ENCODE measurements at regions not wholly inside any gene's neighbourhood (a gene's known extent, or its start where the extent isn't known, plus 50 kb on each side); places are given as distances from the start of the nearest gene placed in this dataset.
"Not testable (repeated sequence)": the region's sequence is repeated elsewhere in the genome, so short reads cannot be mapped to it uniquely, and the experiment has no call there.

- no peak for DNase-seq
These were observed 209.3 kb upstream of the POGK start for GRCh38 chr1:166629946-166630345.

DNA sequence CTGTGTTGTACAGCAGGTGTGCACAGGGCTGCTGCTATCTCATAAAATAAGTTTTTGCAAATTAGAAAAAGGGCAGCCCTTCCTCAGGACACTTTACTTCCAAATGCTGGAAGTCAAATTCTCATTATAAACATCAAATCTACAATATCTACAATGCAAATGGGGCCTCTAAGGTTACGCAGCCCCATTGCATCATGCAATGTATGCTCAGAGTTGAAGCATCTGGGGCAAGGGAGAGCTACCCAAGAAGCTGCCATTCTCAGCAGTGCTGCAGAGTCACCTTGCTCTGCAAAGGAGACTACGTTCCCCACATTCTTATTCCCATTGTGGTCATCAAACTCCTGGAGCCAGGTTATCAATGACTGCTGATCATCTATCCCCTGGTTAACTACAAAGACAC is 208.9 kb upstream of the POGK start:
- no peak for DNase-seq

- no peak for DNase-seq
These were observed 201.1 kb upstream of the POGK start for GRCh38 chr1:166638137-166638536.

GRCh38 chr1:166657228-166657627 is 182.0 kb upstream of the POGK start:
- not testable (repeated sequence) for DNase-seq

GRCh38 chr1:166666790-166667189 is 172.5 kb upstream of the POGK start:
- DNase-seq = not testable (repeated sequence)

DNA sequence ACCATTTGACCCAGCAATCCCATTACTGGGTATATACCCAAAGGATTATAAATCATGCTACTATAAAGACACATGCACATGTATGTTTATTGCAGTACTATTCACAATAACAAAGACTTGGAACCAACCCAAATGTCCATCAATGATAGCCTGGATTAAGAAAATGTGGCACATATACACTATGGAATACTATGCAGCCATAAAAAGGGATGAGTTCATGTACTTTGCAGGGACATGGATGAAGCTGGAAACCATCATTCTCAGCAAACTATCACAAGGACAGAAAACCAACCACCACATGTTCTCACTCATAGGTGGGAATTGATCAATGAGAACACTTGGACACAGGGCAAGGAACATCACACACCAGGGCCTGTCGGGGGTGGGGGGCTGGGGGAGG is 171.7 kb upstream of the POGK start:
- DNase-seq = not testable (repeated sequence)

DNA sequence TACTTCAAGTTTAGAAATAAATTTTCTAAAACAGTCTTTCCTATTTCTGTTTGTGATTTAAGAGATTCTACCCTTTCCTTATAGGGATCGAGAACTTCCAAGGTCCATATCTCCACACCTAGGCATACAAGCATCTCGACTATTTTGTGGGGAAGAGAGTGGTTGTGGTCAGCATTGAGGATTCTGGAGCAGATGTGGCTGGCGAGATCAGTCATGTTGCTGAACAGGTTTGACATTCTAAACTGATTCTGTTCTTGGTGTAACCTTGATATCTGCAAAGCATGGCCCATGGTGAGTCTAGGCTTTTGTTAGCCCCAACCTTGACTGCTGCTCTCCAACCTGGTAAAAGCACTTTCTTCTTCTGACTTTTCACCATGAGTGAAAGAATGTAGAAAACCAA is 167.6 kb upstream of the POGK start:
- no peak for DNase-seq

DNA sequence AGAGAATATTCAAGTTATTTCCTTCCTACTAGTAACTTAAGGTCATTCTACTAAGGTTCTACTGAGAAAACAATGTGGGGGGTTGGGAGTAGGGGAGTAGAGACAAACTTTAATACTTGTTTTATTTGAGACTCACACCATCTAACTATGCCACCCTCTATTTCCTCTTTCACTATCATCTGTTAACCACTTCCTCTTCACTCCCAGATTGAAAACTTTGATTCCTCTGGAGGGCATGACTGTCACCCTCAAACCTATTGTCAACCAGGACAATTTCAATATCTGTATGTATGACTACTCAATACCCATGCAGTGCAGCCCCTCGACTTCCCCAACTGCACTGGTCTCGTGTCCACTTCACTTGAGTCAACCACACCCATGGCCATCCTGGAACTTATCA is 165.6 kb upstream of the POGK start:
- DNase-seq = no peak

DNA sequence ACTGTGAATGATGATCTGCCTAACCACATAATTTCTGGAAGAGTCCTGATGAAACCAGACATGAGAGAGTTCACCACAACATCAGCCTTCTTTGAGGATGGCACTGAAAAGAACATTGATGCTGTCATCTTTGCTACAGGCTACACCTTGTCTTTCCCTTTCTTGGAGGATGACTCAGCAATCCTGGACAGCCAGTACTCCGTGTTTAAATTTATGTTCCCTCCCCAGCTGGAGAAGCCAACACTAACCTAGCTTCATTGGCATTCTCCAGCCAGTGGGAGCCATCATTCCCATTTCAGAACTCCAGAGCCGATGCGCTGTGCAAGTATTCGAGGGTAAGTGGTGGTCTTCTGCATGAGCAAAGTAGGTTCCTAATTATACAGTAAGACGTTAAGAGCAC is 164.1 kb upstream of the POGK start:
- DNase-seq = no peak

- no peak for DNase-seq
These were observed 162.3 kb upstream of the POGK start for GRCh38 chr1:166676981-166677380.

DNA sequence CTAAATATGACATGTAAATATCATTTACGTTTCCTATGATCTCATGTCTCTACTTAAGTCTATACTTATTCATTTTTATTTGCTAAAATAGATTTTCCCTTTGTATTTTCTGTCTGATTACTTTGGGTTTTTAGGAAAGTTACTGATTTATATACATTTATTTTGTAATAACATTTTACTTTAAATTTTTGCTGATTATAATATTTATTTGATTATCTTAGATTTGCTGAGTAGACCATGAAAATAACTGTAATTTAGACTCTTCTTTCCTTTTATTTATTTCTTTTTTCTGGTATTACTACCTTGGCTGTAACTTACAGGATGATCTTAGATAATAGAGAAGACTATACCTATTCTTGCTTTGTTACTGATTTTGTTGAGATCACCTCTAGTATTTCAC is 159.9 kb upstream of the POGK start:
- no peak for DNase-seq

DNA sequence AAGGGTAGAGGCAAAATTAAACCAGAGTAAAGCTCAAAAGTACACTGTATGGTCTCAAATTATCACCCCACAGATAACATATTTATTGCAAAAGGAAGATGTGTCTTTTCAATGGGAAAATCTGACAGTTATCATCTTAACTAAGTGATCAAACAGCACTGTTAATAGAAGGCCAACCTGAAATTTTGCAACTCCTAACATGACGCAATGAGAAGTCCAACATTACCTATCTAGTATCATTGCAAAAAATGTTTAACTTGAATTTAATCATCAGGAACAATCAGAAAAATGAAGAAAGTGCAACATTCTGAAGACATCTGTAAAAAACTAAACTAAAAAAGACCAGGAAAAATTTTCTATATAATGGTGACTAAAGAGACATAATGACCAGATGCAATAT is 156.7 kb upstream of the POGK start:
- no peak for DNase-seq

GRCh38 chr1:166684669-166685068 is 154.6 kb upstream of the POGK start:
- DNase-seq = not testable (repeated sequence)

DNA sequence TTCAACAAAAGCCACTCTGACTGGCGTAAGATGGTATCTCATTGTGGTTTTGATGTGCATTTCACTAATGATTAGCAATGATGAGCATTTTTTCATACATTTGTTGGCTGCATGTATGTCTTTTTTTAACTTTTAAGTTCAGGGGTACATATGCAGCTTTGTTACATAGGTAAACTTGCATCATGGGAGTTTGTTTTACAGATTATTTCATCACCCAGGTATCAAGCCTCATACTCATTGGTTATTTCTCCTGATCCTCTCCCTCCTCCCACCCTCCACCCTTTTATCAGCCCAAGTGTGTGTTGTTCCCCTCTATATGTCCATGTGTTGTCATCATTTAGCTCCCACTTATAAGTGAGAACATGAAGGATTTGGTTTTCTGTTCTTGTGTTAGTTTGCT is 154.1 kb upstream of the POGK start:
- no peak for DNase-seq

DNA sequence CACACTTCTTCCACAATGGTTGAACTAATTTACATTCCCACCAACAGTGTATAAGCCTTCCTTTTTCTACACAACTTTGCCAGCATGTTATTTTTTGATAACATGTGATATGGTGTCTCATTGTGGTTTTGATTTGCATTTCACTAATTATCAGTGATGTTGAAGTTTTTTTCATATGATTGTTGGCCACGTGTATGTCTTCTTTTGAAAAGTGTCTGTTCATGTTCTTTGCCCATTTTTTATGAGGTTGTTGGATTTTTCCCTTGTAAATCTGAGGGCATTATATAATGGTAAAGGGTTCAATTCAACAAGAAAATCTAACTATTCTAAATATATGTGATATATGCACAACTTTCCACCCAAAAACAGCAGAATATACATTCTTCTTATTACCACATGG is 153.4 kb upstream of the POGK start:
- DNase-seq = not testable (repeated sequence)

DNA sequence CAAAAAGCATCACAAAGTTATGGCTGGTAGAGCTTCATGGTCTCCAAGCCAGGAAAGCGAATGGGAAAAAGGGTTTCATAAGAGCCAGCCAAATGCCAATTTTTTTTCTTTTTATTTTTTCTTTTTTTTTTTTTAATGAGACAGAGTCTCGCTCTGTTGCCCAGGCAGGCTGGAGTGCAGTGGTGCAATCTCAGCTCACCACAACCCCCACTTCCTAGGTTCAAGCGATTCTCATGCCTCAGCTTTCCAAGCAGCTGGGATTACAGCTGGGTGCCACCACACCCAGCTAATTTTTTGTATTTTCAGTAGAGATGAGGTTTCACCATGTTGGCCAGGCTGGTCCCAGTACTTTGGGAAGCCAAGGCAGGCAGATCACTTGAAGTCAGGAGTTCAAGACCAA is 148.7 kb upstream of the POGK start:
- DNase-seq = not testable (repeated sequence)

DNA sequence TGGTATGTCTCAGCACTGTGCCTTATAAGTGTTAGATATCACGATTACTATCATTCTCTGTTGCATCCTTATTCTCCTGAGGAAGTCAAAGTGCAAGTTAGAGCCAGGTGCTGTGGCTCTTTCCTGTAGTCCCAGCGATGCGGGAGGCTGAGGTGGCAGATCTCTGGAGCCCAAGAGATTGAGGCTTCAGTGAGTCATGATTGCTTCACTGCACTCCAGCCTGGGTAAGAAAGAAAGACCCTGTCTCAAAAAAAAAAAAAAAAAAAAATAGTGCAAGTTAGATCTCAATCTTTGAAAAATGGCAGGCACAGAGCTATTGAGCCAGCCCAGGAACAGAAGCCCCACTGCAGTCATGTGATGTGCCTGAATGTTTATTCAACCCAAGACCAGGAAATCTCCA is 147.8 kb upstream of the POGK start:
- DNase-seq = no peak

DNA sequence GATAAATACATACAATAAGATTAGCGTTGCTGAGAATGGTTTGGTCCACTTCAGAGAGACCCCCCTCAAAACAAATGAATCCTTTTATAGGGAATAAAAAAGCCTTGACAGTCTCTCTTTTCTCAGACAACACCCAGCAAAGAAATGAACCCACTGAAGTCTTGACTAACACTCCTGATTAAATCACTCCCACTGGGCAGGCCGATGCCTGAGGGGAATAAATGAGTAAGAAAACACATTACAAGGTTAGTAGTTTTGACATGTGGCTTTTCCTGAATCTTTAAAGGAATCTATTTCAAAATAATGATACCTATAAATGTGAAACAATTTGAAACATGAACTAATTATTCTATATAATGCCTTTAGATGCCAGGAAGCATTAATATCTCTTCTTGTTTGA is 146.9 kb upstream of the POGK start:
- DNase-seq = no peak

- no peak for DNase-seq
These were observed 146.1 kb upstream of the POGK start for GRCh38 chr1:166693158-166693557.

- DNase-seq = no peak
These were observed 145.5 kb upstream of the POGK start for GRCh38 chr1:166693673-166694297.

GRCh38 chr1:166695115-166695514 is 144.2 kb upstream of the POGK start:
- DNase-seq = no peak

DNA sequence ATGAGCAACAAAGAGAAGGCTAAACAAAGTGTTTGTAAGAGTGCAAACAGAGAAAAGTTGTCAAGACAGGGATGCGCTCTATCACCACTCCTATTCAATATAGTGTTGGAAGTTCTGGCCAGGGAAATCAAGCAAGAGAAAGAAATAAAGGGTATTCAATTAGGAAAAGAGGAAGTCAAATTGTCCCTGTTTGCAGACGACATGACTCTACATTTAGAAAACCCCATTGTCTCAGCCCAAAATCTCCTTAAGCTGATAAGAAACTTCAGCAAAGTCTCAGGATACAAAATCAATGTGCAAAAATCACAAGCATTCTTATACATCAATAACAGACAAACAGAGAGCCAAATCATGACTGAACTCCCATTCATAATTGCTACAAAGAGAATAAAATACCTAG is 143.4 kb upstream of the POGK start:
- not testable (repeated sequence) for DNase-seq

GRCh38 chr1:166698771-166699170 is 140.5 kb upstream of the POGK start:
- no peak for DNase-seq

DNA sequence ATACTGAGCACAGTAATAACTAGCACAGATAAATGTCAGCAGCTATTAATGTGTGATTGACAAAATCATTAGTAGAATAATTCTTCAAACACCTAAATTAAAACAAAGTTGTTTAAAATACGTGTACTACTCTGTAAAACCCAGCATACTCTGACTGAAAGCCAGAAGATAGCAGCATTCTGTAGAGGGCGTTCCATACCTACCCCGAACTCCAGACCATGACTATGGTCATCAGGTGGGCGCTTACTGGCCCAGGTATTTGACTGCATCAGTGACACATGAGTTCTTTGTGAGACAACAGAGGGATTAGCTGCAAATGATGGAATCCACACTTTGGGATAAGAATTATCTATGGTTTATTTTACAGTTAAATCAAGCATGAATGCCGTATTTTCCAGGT is 139.7 kb upstream of the POGK start:
- DNase-seq = no peak

DNA sequence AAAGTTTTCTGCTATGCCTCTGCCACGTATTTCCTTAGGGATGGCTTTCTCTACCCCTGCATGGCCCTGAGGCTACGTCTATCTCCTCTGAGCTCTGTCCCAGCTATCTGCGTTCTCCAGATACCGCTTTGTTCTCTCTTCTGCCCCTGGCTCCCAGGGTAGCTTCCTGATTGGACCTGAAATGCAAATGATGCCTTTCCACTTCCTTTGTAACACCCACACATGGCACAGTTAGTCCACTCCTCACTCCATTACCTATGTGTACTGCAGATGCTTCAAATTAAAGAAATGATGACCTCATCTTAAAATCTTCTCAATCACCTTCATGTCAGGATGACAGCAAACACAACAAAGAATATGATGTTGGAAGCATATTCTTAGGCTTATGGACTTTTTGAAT is 138.6 kb upstream of the POGK start:
- no peak for DNase-seq

DNA sequence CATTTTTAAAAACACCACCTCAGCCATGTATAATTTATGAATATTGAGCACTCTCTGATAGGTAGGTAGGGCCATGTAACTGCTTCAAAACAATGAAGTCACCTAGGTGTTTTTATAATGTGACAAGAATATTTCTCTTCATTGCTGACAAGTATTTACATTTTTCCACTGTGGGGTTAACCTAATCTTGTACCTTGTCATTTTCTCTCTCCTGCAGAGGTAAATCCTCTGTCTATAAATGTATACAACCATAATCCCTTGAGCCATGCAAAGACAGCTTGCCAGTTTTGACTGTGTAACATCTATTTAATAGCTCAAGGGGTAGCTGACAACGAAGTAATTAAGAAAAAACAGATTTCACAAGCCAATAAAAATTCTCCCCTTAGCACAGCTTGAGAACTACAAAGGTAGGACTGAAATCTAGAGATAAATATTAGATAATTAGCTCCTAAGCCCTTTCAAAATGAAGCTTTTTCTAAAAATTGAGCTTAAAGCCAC is 137.6 kb upstream of the POGK start:
- DNase-seq = no peak
